Hepatocyte (in vitro differentiated cells): ENCODE measurements at regions not wholly inside any gene's neighbourhood (a gene's known extent, or its start where the extent isn't known, plus 50 kb on each side); places are given as distances from the start of the nearest gene placed in this dataset.

Experiments used
- CTCF ChIP-seq: fragments of 200-600 bp; sonication (generic); IDR thresholded peaks from 2 replicates; pipeline ENCODE4 v1.5.1; 2016; ENCODE audit warnings: antibody characterized with exemption, mild to moderate bottlenecking; ENCODE audit not compliant: poor library complexity
- EZH2 ChIP-seq: fragments of 200-600 bp; sonication (generic); IDR thresholded peaks from 2 replicates; pipeline ENCODE4 v1.6.1; 2016; ENCODE audit warnings: antibody characterized with exemption, mild to moderate bottlenecking, borderline replicate concordance

- TF ChIP-seq EZH2: no peak
- TF ChIP-seq CTCF: no peak
Measured at GRCh38 chr5:44167540-44167939, 221.7 kb downstream of the FGF10 start.
